Gastrocnemius medialis (tissue), 4 donors: ENCODE measurements at regions not wholly inside any gene's neighbourhood (a gene's known extent, or its start where the extent isn't known, plus 50 kb on each side); places are given as distances from the start of the nearest gene placed in this dataset.

Experiments used
- ATAC-seq, 2 donors: fragments of 150-250 bp; one replicate each; pipeline ENCODE4 v1.9.1; 2016
- DNase-seq, 2 donors: peaks; one replicate each; pipeline ENCODE4 v3.0.0-alpha.2; 2019
- H3K27ac ChIP-seq, 4 donors: fragments of 200-600 bp; sonication (generic); 1 replicate in 1 of 4; 2 replicates in 3 of 4; pipeline ENCODE4 v1.5.1; 2016 to 2018; ENCODE audit warnings: mild to moderate bottlenecking in 2 of 4, moderate library complexity in 1 of 4
- H3K27me3 ChIP-seq, 3 donors: fragments of 200-600 bp; sonication (generic) in 2 of 3; 1 replicate in 1 of 3; 2 replicates in 2 of 3; pipeline versions ENCODE4 v1.5.1 to v1.6.0; 2016 to 2019; ENCODE audit warnings: mild to moderate bottlenecking in 1 of 3, moderate library complexity in 1 of 3
- H3K36me3 ChIP-seq, 2 donors: fragments of 200-600 bp; sonication (generic) in 1 of 2; one replicate each; pipeline ENCODE4 v1.5.1; 2017 to 2018
- H3K4me1 ChIP-seq, 2 donors: fragments of 200-600 bp; sonication (generic) in 1 of 2; one replicate each; pipeline ENCODE4 v1.5.1; 2016 to 2017; ENCODE audit warnings: mild to moderate bottlenecking in 2 of 2
- H3K4me3 ChIP-seq, 4 donors: fragments of 200-600 bp; sonication (generic) in 3 of 4; 1 replicate in 1 of 4; 2 replicates in 3 of 4; pipeline ENCODE4 v1.5.1; 2016 to 2019; ENCODE audit warnings: mild to moderate bottlenecking in 2 of 4
- H3K9me3 ChIP-seq, 3 donors: fragments of 200-600 bp; sonication (generic) in 2 of 3; 1 replicate in 1 of 3; 2 replicates in 2 of 3; pipeline ENCODE4 v1.5.1; 2016 to 2019
- POLR2A ChIP-seq, 2 donors: fragments of 450-650 bp; IDR thresholded peaks; one replicate each; pipeline ENCODE4 v1.6.1; 2017; ENCODE audit warnings: antibody characterized with exemption in 2 of 2, mild to moderate bottlenecking in 2 of 2, moderate library complexity in 2 of 2
- in situ Hi-C, 4 donors: fragments of 200-750 bp; cut with MboI; loops; one replicate each; pipeline versions ENCODE4 v1.15.0 to v1.8.0; 2017; ENCODE audit warnings: low sequenced_read_pairs in 4 of 4
- intact Hi-C: fragments of 100-400 bp; cut with DNase I; formaldehyde crosslinking; loops from one replicate; pipeline ENCODE4 v1.15.1; 2023; ENCODE audit warnings: low total_unique reads
- TF ChIP-seq, protein P1 (sequence below), 5 experiments: fragments of 450-650 bp in 3 of 5; fragments of 200-600 bp in 2 of 5; sonication (generic) in 2 of 5; IDR thresholded peaks in 4 of 5; conservative IDR thresholded peaks in 1 of 5; 1 replicate in 4 of 5; 2 replicates in 1 of 5; pipeline ENCODE4 v1.5.1; 2016 to 2019; ENCODE audit warnings: antibody characterized with exemption in 5 of 5, mild to moderate bottlenecking in 3 of 5, moderate library complexity in 3 of 5

DNA sequence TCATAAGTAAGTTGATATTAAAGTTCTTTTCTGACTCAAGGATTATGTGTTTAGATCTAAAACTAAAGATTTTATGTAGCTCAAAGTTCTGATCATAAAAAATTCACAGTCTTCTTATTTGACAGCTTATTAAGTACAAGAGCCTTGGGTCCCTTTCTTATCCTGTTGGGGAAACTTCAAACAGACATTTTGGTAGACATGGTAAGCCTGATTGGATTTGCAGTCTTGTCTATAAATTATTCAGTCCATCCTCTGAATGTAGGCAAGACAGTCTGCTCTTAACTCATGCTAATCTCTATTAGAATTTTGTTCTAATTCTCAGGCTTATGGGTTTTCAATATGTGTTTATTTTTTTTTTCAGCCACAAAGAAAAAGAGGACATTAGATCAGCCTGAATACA is 1718.7 kb upstream of the SLC10A2 start:
- ATAC-seq (no peak), DNase-seq (no peak)
- TF ChIP-seq, protein P1, sequence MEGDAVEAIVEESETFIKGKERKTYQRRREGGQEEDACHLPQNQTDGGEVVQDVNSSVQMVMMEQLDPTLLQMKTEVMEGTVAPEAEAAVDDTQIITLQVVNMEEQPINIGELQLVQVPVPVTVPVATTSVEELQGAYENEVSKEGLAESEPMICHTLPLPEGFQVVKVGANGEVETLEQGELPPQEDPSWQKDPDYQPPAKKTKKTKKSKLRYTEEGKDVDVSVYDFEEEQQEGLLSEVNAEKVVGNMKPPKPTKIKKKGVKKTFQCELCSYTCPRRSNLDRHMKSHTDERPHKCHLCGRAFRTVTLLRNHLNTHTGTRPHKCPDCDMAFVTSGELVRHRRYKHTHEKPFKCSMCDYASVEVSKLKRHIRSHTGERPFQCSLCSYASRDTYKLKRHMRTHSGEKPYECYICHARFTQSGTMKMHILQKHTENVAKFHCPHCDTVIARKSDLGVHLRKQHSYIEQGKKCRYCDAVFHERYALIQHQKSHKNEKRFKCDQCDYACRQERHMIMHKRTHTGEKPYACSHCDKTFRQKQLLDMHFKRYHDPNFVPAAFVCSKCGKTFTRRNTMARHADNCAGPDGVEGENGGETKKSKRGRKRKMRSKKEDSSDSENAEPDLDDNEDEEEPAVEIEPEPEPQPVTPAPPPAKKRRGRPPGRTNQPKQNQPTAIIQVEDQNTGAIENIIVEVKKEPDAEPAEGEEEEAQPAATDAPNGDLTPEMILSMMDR (IDR thresholded peaks at IDR 0.05 in 4 of 5, conservative IDR thresholded peaks at IDR 0.05 in 1 of 5), result no peak
- TF ChIP-seq POLR2A (IDR thresholded peaks at IDR 0.05), result no peak
- Histone ChIP-seq H3K27ac (no peak overlapping the region), H3K9me3 (no peaks in the 10 kb centered on the region), H3K4me3 (no peak overlapping the region), H3K27me3 (no peaks in the 10 kb centered on the region), H3K36me3 (no peaks in the 10 kb centered on the region), H3K4me1 (no peaks in the 10 kb centered on the region)
- intact Hi-C loops (no loop called here), in situ Hi-C loops (no loop called here)

DNA sequence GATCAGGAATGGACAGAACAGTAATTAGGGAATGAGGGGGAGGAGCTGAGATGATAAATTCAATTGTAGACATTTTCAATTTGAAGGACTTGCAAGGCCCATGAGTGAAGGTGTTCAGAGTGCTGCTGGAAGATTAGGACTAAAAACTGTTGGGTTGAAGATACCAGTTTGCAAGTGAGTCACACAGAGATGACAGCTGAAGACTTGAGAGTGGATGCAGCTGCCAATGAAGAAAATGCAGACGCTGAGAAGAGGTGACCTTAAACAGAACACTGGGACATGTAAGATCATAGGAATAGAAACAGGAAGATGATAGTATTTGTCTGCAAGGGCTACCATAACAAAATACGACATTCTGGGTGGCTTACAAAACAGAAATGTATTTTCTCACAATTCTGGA is 1716.5 kb upstream of the SLC10A2 start:
- in situ Hi-C loops, result no loop called here
- no peaks in the 10 kb centered on the region for H3K36me3 ChIP-seq
- H3K27me3 ChIP-seq, result no peaks in the 10 kb centered on the region
- no peak for TF ChIP-seq POLR2A (IDR thresholded peaks at IDR 0.05)
- no peak overlapping the region for H3K27ac ChIP-seq
- no peaks in the 10 kb centered on the region for H3K9me3 ChIP-seq
- H3K4me3 ChIP-seq, result no peak overlapping the region
- intact Hi-C loops, result no loop called here
- ATAC-seq (no peak), DNase-seq (no peak)
- no peaks in the 10 kb centered on the region for H3K4me1 ChIP-seq

DNA sequence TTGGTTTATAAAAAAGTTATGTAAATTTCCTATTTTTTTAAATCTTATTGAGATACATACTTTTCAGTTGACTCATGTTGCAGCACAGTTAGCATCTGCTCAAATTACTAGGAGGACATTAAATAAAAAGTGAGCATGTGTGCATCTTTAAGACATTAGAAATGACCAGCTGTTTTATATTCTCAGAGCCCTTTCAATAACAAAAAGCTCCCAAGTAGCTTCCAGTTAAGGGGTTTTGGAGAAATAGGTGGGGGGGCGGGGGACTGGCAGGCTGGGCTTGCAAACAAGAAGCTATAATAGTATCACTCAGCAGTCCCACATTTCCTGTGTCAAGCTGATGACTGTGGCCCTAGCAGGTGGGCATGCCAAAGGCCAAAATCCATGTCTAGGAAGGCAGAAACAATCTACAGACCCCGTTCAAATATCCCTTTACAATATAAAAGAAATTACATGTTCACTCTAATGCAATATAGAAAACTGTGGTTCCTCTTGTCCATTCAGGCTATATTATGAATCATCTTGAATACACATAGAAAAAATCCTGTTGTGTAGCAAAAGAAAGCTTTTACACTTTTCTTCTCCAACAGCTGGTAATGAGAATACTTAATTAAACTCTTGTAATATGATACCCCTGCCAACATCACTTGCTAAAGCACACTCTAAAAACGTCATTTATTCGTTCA is 1713.2 kb upstream of the SLC10A2 start:
- no peak for DNase-seq
- Histone ChIP-seq H3K36me3 (no peaks in the 10 kb centered on the region), H3K4me3 (no peak overlapping the region), H3K9me3 (no peaks in the 10 kb centered on the region), H3K27me3 (no peaks in the 10 kb centered on the region), H3K27ac (no peak overlapping the region), H3K4me1 (no peaks in the 10 kb centered on the region)
- in situ Hi-C loops (no loop called here), intact Hi-C loops (no loop called here)
- TF ChIP-seq, protein P1 (IDR thresholded peaks at IDR 0.05 in 4 of 5, conservative IDR thresholded peaks at IDR 0.05 in 1 of 5), result no peak
- no peak for TF ChIP-seq POLR2A (IDR thresholded peaks at IDR 0.05)
- ATAC-seq, result no peak

DNA sequence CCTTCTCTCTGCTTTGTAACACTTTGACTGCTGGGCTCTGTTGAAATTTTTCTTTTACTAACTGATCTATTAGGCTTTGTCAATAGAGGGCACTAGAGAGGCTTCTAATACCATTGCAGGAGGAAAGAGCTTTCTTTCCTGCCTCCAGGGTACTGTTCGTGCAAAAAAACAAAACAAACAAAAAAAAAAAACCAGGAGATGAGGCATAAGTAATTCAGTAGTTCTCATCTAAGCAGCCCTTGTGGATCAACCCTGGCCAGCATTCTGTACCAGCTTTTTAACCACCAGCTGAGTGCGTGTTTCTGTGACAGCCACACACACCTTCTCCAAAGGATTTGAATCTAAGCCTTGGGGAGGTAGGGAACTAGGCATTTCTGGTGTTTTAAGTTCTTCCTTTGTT is 1707.6 kb upstream of the SLC10A2 start:
- H3K27me3 ChIP-seq, result no peaks in the 10 kb centered on the region
- H3K4me3 ChIP-seq, result no peak overlapping the region
- in situ Hi-C loops (no loop called here), intact Hi-C loops (no loop called here)
- H3K36me3 ChIP-seq, result no peaks in the 10 kb centered on the region
- ATAC-seq, result no peak
- no peak for DNase-seq
- no peaks in the 10 kb centered on the region for H3K4me1 ChIP-seq
- no peaks in the 10 kb centered on the region for H3K9me3 ChIP-seq
- H3K27ac ChIP-seq, result no peak overlapping the region
- TF ChIP-seq, protein P1 (IDR thresholded peaks at IDR 0.05 in 4 of 5, conservative IDR thresholded peaks at IDR 0.05 in 1 of 5), result peak in 1 of 5 experiments; percentile 18
- TF ChIP-seq POLR2A (IDR thresholded peaks at IDR 0.05), result no peak

DNA sequence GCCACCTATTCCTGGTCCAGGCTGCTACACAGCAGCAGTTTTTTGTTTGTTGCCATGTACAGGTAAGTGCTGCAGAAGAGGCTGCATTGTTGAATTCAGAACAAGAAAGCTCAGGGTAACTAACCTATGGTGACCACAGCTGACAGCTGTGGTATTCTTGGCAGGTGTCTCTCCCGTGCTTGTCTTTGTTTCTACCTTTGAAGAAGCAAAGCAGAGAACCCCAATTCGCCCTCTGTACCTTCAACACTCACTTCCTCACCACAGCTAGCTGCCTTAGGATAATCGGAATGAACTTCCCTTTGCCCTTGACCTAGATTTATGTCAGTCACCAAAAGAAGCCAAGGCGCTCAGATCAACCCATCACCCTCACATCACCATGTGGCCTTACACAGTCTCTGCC is 1703.3 kb upstream of the SLC10A2 start:
- in situ Hi-C loops, result no loop called here
- ATAC-seq, result no peak

More for the DNA sequence above, 1703.3 kb upstream of the SLC10A2 start:
- intact Hi-C loops, result no loop called here
- H3K9me3 ChIP-seq, result no peaks in the 10 kb centered on the region
- no peaks in the 10 kb centered on the region for H3K4me1 ChIP-seq
- H3K36me3 ChIP-seq, result no peaks in the 10 kb centered on the region
- TF ChIP-seq POLR2A (IDR thresholded peaks at IDR 0.05), result no peak
- TF ChIP-seq, protein P1 (IDR thresholded peaks at IDR 0.05 in 4 of 5, conservative IDR thresholded peaks at IDR 0.05 in 1 of 5), result no peak
- no peak overlapping the region for H3K27ac ChIP-seq
- no peak for DNase-seq
- no peak overlapping the region for H3K4me3 ChIP-seq
- no peaks in the 10 kb centered on the region for H3K27me3 ChIP-seq
